Erythroblast (primary cell): ENCODE measurements at regions not wholly inside any gene's neighbourhood (a gene's known extent, or its start where the extent isn't known, plus 50 kb on each side); places are given as distances from the start of the nearest gene placed in this dataset.

Experiments used
- GATA1 ChIP-seq: IDR thresholded peaks from 2 replicates; pipeline ENCODE4 v1.6.1; 2011; ENCODE audit warnings: low read depth, mild to moderate bottlenecking, control low read depth, low read length, moderate library complexity
- POLR2A ChIP-seq: IDR thresholded peaks from 2 replicates; pipeline ENCODE4 v1.6.1; 2011; ENCODE audit warnings: mild to moderate bottlenecking, low read length

DNA sequence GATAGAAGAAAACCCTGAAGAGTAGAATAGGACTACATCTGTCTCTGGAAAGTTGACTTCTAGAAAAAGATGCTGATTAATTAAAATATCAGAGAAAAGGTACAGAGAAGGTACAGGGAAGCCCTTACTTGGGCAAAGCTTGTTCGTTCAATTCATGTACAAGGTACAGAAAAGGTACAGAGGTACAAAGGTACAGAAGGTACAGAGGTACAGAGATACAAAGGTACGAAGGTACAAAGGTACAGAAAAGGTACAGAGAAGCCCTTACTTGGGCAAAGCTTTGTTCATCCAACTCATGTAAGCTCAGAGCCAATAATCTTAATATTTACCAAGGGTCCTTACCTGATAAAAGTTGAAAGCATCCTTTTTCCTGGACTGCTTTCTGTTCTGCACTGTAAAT, 182.3 kb downstream of the PCSK1 start:
- TF ChIP-seq POLR2A (no peak), GATA1 (no peak)
